ENCODE measurements at regions not wholly inside any gene's neighbourhood (a gene's known extent, or its start where the extent isn't known, plus 50 kb on each side); places are given as distances from the start of the nearest gene placed in this dataset.
A peak's percentile ranks its signal among the peaks of the same experiment; 100 is the strongest.

DNA sequence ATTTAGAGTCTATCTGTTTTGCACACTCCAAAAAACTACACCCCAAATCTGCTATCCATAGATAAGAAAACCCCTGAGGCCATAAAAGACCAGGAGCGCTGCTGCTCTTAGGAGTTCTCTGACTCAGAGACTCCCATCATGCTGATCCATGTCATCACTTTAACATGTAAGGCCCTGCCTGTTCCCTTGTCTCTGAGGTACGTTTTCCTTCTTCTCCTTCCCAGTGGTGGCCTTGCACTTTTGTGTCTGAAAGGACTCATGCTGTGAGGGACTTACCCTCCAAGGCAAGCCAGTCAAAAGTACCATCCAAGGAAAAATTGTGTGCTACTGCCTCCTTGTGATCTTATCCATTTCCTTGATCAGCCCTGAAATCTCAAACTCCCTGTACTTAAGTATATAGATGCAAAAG is 427.4 kb upstream of the NCAM2 start:
- Histone ChIP-seq H3K27ac (ENCODE audit: low read depth, low read length) (peak overlapping the region; percentile 38; the same call in 1 of the 2 replicates), H3K4me1 (ENCODE audit: insufficient read depth, low read length) (peaks cover 8% of the 10 kb centered on the region), H3K4me3 (ENCODE audit: low read length) (no peak overlapping the region), H3K9ac (ENCODE audit: low read depth, low read length) (no peak overlapping the region), H3K36me3 (ENCODE audit: insufficient read depth, low read length) (no peaks in the 10 kb centered on the region), H3K9me3 (ENCODE audit: insufficient read depth, low read depth, low read length) (no peaks in the 10 kb centered on the region), H3K27me3 (ENCODE audit: insufficient read depth, low read length) (no peaks in the 10 kb centered on the region)
- 1% methylated on average over 2 of the region's 2 CpGs for WGBS

DNA sequence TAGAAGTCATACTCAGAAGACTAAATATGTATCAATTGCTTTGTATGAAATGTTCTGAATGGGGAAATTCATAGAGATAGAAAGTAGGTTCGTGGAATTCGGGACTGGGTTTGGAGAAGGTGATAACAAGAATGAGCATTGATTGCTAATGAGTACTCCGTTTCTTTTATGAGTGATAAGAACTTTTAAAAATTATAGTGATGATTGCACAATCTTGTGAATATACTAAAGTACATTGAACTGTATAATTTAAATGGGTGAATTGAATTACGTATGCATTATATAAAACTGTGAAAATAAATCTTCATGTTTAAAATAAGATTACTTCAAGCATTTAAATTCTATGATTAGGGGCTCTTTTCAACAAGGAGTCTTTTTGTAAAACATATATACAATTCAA is 425.6 kb upstream of the NCAM2 start:
- no peak overlapping the region for H3K9ac ChIP-seq (ENCODE audit: low read depth, low read length)
- no peak overlapping the region for H3K4me3 ChIP-seq (ENCODE audit: low read length)
- H3K27me3 ChIP-seq (ENCODE audit: insufficient read depth, low read length): no peaks in the 10 kb centered on the region
- H3K27ac ChIP-seq (ENCODE audit: low read depth, low read length): no peak overlapping the region
- peaks cover 8% of the 10 kb centered on the region for H3K4me1 ChIP-seq (ENCODE audit: insufficient read depth, low read length)
- no peaks in the 10 kb centered on the region for H3K36me3 ChIP-seq (ENCODE audit: insufficient read depth, low read length)
- 95% methylated on average over 3 of the region's 4 CpGs for WGBS
- H3K9me3 ChIP-seq (ENCODE audit: insufficient read depth, low read depth, low read length): no peaks in the 10 kb centered on the region

DNA sequence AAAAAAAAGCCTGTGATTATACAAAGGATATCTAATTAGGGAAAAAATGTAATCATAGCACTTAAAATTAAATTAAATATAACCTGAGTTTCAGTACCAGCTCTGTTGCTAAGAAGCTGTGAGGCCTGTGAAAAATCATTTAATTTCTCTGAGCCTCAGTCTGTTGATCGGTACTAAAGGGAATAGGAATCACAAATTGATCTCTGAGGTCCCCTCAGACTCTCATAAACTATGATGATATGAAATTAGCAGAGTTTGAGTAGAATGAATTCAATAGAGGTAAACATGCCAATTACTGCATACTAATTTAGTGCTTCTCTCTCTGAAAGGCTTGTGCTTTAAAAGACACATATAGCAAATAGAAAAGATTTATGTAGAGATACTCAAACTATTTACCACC is 416.8 kb upstream of the NCAM2 start:
- WGBS: 93% methylated on average over 1 of the region's 1 CpG
- no peak overlapping the region for H3K27ac ChIP-seq (ENCODE audit: low read depth, low read length)

DNA sequence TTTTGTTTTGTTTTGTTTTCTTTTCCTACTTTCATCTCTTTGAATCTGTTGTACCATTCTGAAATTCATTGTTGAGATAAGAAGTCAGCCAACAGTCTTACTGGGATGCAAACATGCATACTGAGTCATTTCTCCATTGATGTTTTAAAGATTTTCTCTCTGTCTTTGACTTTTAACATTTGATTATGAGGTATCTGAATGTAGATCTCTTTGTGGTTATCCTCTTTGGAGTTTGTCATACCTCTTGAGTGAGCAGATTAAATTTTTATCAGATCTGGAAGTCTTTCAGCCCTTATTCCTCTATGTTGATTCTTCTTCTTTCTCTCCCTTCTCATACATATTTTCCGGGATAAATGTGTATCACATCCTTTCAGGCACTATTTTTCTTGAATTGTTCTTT is 406.9 kb upstream of the NCAM2 start:
- Histone ChIP-seq H3K36me3 (ENCODE audit: insufficient read depth, low read length) (no peaks in the 10 kb centered on the region), H3K4me3 (ENCODE audit: low read length) (no peak overlapping the region), H3K4me1 (ENCODE audit: insufficient read depth, low read length) (peaks cover 16% of the 10 kb centered on the region), H3K9me3 (ENCODE audit: insufficient read depth, low read depth, low read length) (0 out of 2 replicates have a peak, but pooled peaks cover 5% of the 10 kb centered on the region), H3K27ac (ENCODE audit: low read depth, low read length) (no peak overlapping the region), H3K27me3 (ENCODE audit: insufficient read depth, low read length) (no peaks in the 10 kb centered on the region), H3K9ac (ENCODE audit: low read depth, low read length) (no peak overlapping the region)
- 100% methylated on average over 1 of the region's 1 CpG for WGBS

More for the DNA sequence above, 416.8 kb upstream of the NCAM2 start:
- Histone ChIP-seq H3K4me3 (ENCODE audit: low read length) (no peak overlapping the region), H3K9ac (ENCODE audit: low read depth, low read length) (no peak overlapping the region), H3K36me3 (ENCODE audit: insufficient read depth, low read length) (no peaks in the 10 kb centered on the region), H3K27me3 (ENCODE audit: insufficient read depth, low read length) (no peaks in the 10 kb centered on the region), H3K9me3 (ENCODE audit: insufficient read depth, low read depth, low read length) (no peaks in the 10 kb centered on the region), H3K4me1 (ENCODE audit: insufficient read depth, low read length) (no peaks in the 10 kb centered on the region)

DNA sequence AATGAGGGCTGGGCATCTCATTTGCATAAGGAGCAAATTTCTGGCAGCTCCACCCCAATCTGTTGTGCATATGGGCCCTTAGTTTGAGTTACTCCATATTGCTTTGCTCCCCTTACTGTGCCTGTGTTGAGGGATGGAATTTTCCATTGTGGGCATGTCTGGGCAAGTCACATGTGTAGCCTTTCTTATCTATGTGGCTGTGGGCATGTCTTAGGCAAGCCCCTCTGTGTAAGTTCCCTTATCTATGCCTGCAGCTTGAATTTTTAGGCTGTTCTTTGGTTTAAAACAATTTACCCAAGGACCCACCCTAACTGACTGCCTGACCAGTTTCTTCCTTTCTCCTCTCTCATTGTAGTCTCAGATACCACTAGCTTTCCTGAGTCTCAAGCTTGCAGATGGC is 405.7 kb upstream of the NCAM2 start:
- Histone ChIP-seq H3K4me1 (ENCODE audit: insufficient read depth, low read length) (peaks cover 16% of the 10 kb centered on the region), H3K9ac (ENCODE audit: low read depth, low read length) (no peak overlapping the region)

DNA sequence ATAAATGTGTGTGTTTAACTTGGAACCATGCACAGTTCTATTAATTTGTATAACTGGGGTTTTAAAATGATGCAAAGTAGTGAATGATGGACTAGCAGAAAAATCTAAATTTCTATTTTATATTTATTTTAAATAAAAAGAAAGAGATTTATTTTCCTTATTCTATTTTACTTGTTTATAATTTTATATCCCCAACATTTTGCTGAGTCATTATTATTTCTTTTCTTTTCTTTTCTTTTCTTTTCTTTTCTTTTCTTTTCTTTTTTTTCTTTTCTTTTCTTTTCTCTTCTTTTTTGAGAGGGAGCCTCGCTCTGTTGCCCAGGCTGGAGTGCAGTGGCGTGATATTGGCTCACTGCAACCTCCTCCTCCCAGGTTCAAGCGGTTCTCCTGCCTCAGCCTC is 395.0 kb upstream of the NCAM2 start:
- Histone ChIP-seq H3K27me3 (ENCODE audit: insufficient read depth, low read length) (no peaks in the 10 kb centered on the region), H3K4me3 (ENCODE audit: low read length) (no peak overlapping the region), H3K9me3 (ENCODE audit: insufficient read depth, low read depth, low read length) (no peaks in the 10 kb centered on the region; the same call in 1 of the 2 replicates), H3K9ac (ENCODE audit: low read depth, low read length) (no peak overlapping the region), H3K27ac (ENCODE audit: low read depth, low read length) (no peak overlapping the region), H3K4me1 (ENCODE audit: insufficient read depth, low read length) (no peaks in the 10 kb centered on the region), H3K36me3 (ENCODE audit: insufficient read depth, low read length) (no peaks in the 10 kb centered on the region)
- 93% methylated on average over 3 of the region's 3 CpGs for WGBS

More for the DNA sequence above, 405.7 kb upstream of the NCAM2 start:
- H3K9me3 ChIP-seq (ENCODE audit: insufficient read depth, low read depth, low read length): 0 out of 2 replicates have a peak, but pooled peaks cover 5% of the 10 kb centered on the region
- no peak overlapping the region for H3K27ac ChIP-seq (ENCODE audit: low read depth, low read length)
- no peaks in the 10 kb centered on the region for H3K36me3 ChIP-seq (ENCODE audit: insufficient read depth, low read length)
- H3K27me3 ChIP-seq (ENCODE audit: insufficient read depth, low read length): no peaks in the 10 kb centered on the region
- no peak overlapping the region for H3K4me3 ChIP-seq (ENCODE audit: low read length)

DNA sequence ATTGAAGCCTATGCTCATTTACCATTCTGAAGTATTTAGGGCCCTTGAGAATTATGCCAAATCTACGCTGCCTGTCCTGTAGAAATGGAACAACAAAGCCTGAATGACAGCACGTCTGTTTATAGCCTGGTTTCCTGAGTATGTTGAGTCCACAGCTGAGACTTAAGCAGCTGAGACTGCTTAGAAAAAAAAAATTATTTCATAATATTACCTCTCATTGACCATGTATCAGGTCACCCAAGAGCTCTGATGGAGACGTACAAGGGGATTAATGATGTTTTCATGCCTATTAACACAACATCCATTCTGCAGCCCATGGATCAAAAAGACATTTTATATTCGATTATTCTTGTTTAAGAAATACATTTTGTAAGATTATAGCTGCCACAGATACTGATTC is 387.2 kb upstream of the NCAM2 start:
- no peaks in the 10 kb centered on the region for H3K4me1 ChIP-seq (ENCODE audit: insufficient read depth, low read length)
- 93% methylated on average over 3 of the region's 4 CpGs for WGBS

DNA sequence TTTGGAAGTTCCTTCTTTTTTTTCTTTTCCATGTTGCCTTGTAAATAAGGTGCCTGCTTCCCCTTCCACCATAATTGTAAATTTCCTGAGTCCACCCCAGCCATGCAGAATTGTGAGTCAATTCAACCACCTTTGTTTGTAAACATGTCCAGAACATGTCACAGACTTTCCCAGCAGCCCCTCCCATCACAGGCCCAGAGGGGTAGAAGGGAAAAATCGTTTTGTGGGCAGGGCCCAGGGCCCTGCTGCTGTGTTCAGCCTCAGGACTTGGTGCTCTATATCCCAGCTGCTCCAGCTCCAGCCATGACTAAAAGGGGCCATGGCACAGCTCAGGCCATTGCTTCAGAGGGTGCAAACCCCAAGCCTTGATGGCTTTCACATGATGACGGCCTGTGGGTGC is 384.6 kb upstream of the NCAM2 start:
- Histone ChIP-seq H3K27ac (ENCODE audit: low read depth, low read length) (no peak overlapping the region), H3K9ac (ENCODE audit: low read depth, low read length) (no peak overlapping the region), H3K36me3 (ENCODE audit: insufficient read depth, low read length) (no peaks in the 10 kb centered on the region), H3K4me3 (ENCODE audit: low read length) (no peak overlapping the region), H3K4me1 (ENCODE audit: insufficient read depth, low read length) (0 out of 2 replicates have a peak, but pooled peaks cover 9% of the 10 kb centered on the region), H3K9me3 (ENCODE audit: insufficient read depth, low read depth, low read length) (no peaks in the 10 kb centered on the region), H3K27me3 (ENCODE audit: insufficient read depth, low read length) (peaks cover 76% of the 10 kb centered on the region)
- WGBS: 93% methylated on average over 2 of the region's 2 CpGs

More for the DNA sequence above, 387.2 kb upstream of the NCAM2 start:
- Histone ChIP-seq H3K9ac (ENCODE audit: low read depth, low read length) (no peak overlapping the region), H3K36me3 (ENCODE audit: insufficient read depth, low read length) (no peaks in the 10 kb centered on the region), H3K27me3 (ENCODE audit: insufficient read depth, low read length) (peaks cover 51% of the 10 kb centered on the region), H3K4me3 (ENCODE audit: low read length) (no peak overlapping the region), H3K27ac (ENCODE audit: low read depth, low read length) (no peak overlapping the region), H3K9me3 (ENCODE audit: insufficient read depth, low read depth, low read length) (no peaks in the 10 kb centered on the region; the same call in 1 of the 2 replicates)

DNA sequence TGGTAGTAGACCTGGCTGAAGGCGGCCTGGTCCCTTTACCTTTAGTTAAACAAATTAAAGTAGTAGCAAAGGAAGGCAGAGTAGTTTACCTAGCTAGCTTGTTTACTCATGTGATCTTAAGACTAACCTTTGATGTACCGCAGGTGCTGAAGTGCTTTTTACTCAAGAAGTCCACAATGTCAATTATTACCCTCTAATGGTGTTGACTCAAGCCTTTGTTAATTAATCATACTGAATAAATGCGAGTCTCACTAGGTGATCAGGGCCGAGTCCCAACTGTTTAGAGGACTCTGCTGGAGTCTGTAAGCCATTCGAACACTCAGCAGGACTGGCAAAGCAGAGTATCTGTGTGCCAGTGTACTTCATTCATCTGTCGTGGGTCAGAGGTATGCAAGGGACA is 381.1 kb upstream of the NCAM2 start:
- Histone ChIP-seq H3K9ac (ENCODE audit: low read depth, low read length) (no peak overlapping the region), H3K36me3 (ENCODE audit: insufficient read depth, low read length) (no peaks in the 10 kb centered on the region), H3K27me3 (ENCODE audit: insufficient read depth, low read length) (peaks cover 93% of the 10 kb centered on the region), H3K4me1 (ENCODE audit: insufficient read depth, low read length) (0 out of 2 replicates have a peak, but pooled peaks cover 9% of the 10 kb centered on the region), H3K4me3 (ENCODE audit: low read length) (no peak overlapping the region), H3K27ac (ENCODE audit: low read depth, low read length) (no peak overlapping the region), H3K9me3 (ENCODE audit: insufficient read depth, low read depth, low read length) (no peaks in the 10 kb centered on the region)
- 10% methylated on average over 6 of the region's 6 CpGs for whole genome bisulfite sequencing

DNA sequence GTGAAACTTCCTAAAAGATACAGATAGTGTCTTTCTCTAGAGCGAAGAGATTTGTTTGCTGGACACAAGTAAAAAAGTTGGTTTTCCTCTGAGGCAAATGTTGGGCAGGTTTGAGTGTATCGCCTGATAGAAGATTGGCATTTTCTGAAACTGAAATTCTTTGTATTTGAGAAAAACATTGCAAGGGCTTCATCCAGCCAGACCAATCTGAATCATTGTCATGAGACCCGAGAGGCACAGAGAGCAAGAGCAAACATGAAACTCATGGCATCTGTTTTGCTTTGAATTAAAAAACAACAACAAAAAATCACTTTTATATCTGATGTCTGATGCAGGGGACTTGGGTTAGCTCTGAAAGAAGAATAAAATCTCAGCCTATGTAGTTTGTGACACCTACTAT is 379.3 kb upstream of the NCAM2 start:
- H3K36me3 ChIP-seq (ENCODE audit: insufficient read depth, low read length): no peaks in the 10 kb centered on the region
- H3K27me3 ChIP-seq (ENCODE audit: insufficient read depth, low read length): peaks cover 78% of the 10 kb centered on the region
- H3K4me3 ChIP-seq (ENCODE audit: low read length): no peak overlapping the region
- H3K9ac ChIP-seq (ENCODE audit: low read depth, low read length): no peak overlapping the region
- H3K4me1 ChIP-seq (ENCODE audit: insufficient read depth, low read length): 0 out of 2 replicates have a peak, but pooled peaks cover 9% of the 10 kb centered on the region
- H3K9me3 ChIP-seq (ENCODE audit: insufficient read depth, low read depth, low read length): peaks cover 11% of the 10 kb centered on the region; the same call in 1 of the 2 replicates
- WGBS: 88% methylated on average over 3 of the region's 3 CpGs
- no peak overlapping the region for H3K27ac ChIP-seq (ENCODE audit: low read depth, low read length)

DNA sequence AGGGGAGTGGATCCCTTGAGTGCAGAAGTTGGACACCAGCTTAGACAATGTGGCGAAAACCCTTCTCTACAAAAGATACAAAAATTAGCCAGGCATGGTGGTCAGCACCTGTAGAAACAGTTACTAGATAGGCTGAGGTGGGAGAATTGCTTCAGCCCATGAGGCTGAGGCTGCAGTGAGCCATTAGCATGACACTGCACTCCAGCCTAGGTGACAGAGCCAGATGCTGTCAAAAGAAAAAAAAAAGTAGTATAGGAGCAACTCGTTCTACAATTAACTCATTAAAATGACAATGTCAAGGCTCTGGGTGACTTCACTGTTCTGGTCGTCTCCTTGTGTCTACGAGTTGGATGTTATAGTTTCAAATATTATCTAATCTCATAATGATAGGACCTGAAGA is 370.6 kb upstream of the NCAM2 start:
- WGBS: 36% methylated on average over 2 of the region's 4 CpGs
- Histone ChIP-seq H3K27ac (ENCODE audit: low read depth, low read length) (peak overlapping the region; percentile 51; the same call in 1 of the 2 replicates), H3K27me3 (ENCODE audit: insufficient read depth, low read length) (no peaks in the 10 kb centered on the region), H3K4me3 (ENCODE audit: low read length) (no peak overlapping the region; the same call in 1 of the 2 replicates), H3K9me3 (ENCODE audit: insufficient read depth, low read depth, low read length) (peaks cover 18% of the 10 kb centered on the region), H3K4me1 (ENCODE audit: insufficient read depth, low read length) (peaks cover 16% of the 10 kb centered on the region), H3K36me3 (ENCODE audit: insufficient read depth, low read length) (no peaks in the 10 kb centered on the region), H3K9ac (ENCODE audit: low read depth, low read length) (no peak overlapping the region)

DNA sequence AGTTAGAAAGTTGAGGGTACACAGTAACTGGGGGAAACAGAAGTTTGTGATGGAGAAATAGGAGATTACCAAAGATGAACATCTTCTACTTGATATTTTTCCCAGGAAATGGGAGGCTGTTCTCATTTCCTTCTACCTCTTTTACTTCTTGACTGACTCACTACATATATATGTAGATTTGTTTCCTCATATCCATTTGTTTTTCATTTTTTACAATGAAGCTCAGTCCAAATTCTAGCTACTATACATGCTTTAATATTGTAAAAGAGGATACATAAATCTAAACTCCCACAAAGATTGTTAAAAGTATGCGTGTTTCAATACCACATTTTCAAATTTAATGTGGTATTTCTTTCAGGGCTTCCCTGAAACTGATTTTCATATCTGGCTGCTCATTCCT is 366.6 kb upstream of the NCAM2 start:
- Histone ChIP-seq H3K36me3 (ENCODE audit: insufficient read depth, low read length) (no peaks in the 10 kb centered on the region), H3K9me3 (ENCODE audit: insufficient read depth, low read depth, low read length) (no peaks in the 10 kb centered on the region), H3K4me3 (ENCODE audit: low read length) (no peak overlapping the region), H3K27me3 (ENCODE audit: insufficient read depth, low read length) (no peaks in the 10 kb centered on the region), H3K4me1 (ENCODE audit: insufficient read depth, low read length) (peaks cover 22% of the 10 kb centered on the region), H3K9ac (ENCODE audit: low read depth, low read length) (no peak overlapping the region), H3K27ac (ENCODE audit: low read depth, low read length) (no peak overlapping the region)
- 100% methylated on average over 1 of the region's 1 CpG for WGBS

Data from HUES64 (cell line).